Stimulated activated naive CD8-positive, alpha-beta T cell treated with anti-CD3 and anti-CD28 coated beads, Interleukin-15, amount 100 ng/mL, for 72 hours (primary cell): ENCODE measurements at regions not wholly inside any gene's neighbourhood (a gene's known extent, or its start where the extent isn't known, plus 50 kb on each side); places are given as distances from the start of the nearest gene placed in this dataset.

ENCODE experiments used
- ATAC-seq: fragments of 150-1000 bp; cut with Tn5 transposase; 2 replicates; pipeline ENCODE4 v1.10.0; 2021; ENCODE audit warnings: mild to moderate bottlenecking, moderate library complexity
- DNase-seq, 2 donors: peaks; one replicate each; pipeline ENCODE4 v3.0.0; 2021 to 2022
- H3K27ac Mint-ChIP-seq, 2 donors: one replicate each; pipeline ENCODE4 v1.8.0; 2022; ENCODE audit warnings: mild to moderate bottlenecking in 2 of 2, mixed read lengths in 2 of 2, moderate library complexity in 2 of 2
- H3K27me3 Mint-ChIP-seq: one replicate; pipeline ENCODE4 v1.8.0; 2022; ENCODE audit warnings: mixed read lengths
- H3K4me1 Mint-ChIP-seq: one replicate; pipeline ENCODE4 v1.8.0; 2022; ENCODE audit warnings: mild to moderate bottlenecking, mixed read lengths
- H3K4me3 Mint-ChIP-seq, 2 donors: one replicate each; pipeline ENCODE4 v1.8.0; 2022; ENCODE audit warnings: mild to moderate bottlenecking in 2 of 2, mixed read lengths in 2 of 2, moderate library complexity in 1 of 2
- H3K9me3 Mint-ChIP-seq, 2 donors: one replicate each; pipeline ENCODE4 v1.8.0; 2022; ENCODE audit warnings: mixed read lengths in 2 of 2

DNA sequence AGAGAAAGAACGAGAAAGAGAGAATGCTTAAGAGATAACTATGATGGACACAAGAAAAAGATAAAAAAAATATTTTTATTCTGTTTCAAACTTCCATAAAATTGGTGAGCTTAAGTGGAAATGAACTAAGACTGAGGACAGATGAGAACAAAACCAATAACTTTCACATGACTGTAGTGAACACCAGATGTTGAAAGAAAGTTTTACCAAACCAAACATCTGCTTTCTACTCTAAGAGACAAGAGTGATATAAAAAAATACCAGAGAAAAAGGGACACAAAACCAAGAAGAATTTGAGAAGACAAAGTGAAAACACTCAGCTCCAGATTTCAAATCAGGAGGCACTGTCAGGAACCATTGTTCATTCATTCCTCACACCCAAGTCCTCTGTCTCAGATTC is 147.9 kb downstream of the IMPG2 start:
- H3K27me3 Mint-ChIP-seq: peaks cover 10% of the 10 kb centered on the region
- peaks cover 0 to 12% of the 10 kb centered on the region in 2 donors for H3K9me3 Mint-ChIP-seq
- H3K27ac Mint-ChIP-seq: no peak overlapping the region
- H3K4me1 Mint-ChIP-seq: peaks cover 14% of the 10 kb centered on the region
- H3K4me3 Mint-ChIP-seq: no peak overlapping the region
- no peak for DNase-seq
- ATAC-seq: no peak

DNA sequence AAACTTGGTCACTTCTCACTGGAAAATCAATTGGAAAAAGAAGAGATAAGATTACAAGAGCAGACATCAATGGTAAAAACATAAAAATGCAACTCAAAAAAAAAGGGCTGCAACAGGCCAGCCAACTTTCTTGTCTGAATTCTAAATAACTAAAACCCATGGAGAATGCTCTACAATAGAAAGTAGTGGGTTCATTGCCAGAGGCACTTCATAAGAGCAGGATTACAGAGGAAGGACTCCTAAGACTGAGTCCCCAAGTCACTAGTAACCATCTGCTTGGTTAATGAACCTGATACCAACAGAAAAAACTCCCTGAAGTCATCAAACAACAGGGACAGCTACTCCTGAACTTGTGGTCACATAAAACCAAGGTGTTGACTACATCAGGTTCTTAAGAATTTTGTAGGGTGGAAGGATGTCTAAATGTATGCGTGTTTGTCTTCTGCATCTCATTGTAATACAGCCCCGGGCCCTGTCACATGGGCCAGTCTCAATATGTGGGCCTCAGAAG is 148.6 kb downstream of the IMPG2 start:
- DNase-seq (no peak), ATAC-seq (peak; percentile 81)
- Mint-ChIP-seq H3K27ac (peak overlapping the region in 1 of 2 donors; percentile 57), H3K4me1 (peaks cover 14% of the 10 kb centered on the region), H3K9me3 (peaks cover 0 to 12% of the 10 kb centered on the region in 2 donors), H3K27me3 (peaks cover 12% of the 10 kb centered on the region), H3K4me3 (no peak overlapping the region)

DNA sequence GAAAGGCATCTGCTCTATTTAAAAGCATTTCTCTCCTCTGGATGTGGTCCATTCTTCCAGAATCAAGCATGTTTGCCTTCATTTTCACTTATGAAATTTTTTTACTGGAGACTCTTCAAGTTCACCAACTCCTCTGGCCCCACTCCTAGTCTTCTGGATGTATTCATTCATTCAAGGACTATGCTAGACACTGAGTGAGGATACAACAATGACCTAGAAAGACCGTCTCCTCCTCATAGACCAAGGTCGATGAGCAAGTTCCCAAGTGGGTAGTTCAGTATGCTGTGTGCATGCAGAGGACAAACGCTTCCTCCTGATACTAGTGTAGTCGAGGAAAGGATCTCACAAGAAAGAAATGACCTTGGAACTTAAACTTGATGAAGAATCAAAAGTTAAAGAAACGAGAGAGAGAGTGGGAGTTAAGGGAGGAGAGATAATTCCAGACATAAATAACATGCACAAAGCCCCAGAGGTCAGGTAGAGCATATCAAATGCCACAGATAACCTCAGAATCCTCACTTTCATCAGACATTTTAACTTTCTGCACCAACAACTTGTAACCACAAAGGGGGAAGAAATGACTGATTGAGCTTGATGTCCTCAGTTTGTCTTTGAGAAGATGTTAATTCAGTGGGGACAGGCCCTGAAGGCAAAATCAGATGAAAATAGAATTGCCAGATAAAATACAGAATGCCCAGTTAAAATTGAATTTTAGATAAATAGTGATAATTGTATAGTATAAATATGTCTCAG is 149.4 kb downstream of the IMPG2 start:
- H3K27ac Mint-ChIP-seq: no peak overlapping the region
- peak overlapping the region in 1 of 2 donors; percentile 7 for H3K4me3 Mint-ChIP-seq
- peaks cover 17% of the 10 kb centered on the region for H3K27me3 Mint-ChIP-seq
- H3K4me1 Mint-ChIP-seq: peaks cover 14% of the 10 kb centered on the region
- DNase-seq (no peak), ATAC-seq (peak; percentile 76)
- H3K9me3 Mint-ChIP-seq: peaks cover 0 to 12% of the 10 kb centered on the region in 2 donors

DNA sequence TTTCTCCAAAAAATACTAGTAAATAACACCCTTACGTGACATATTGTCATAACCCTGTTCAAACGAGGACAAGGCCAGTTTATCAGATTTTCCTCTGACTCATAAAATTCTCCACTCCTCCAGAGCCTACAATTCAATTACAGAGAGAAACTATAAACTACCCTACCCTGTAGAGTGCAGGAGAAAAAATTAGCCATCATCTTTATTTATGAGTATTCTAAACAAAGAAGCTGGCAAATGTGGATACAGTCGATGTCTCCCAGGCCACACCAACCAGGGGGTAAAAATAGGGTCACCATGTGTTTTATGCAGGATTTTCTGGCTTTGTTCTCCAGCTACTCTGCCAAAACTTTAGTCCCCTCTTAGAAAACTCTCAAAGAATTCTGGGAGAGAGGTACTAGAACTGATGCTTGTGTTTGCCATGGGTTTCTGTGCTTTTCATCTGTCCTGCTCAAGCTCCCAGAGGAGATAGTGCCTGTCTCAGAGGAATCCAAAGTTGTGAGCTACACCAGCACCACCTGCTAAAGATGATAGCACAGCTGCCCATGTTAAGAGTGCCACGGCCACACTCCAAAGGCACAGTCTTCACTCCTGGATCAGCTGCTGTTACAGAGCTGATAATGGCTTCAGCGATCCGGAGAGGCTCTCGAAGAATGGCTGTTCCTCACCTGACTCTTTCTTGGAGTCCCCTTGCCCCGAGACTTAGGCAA is 150.2 kb downstream of the IMPG2 start:
- H3K27me3 Mint-ChIP-seq: peaks cover 17% of the 10 kb centered on the region
- ATAC-seq: no peak
- DNase-seq: no peak

DNA sequence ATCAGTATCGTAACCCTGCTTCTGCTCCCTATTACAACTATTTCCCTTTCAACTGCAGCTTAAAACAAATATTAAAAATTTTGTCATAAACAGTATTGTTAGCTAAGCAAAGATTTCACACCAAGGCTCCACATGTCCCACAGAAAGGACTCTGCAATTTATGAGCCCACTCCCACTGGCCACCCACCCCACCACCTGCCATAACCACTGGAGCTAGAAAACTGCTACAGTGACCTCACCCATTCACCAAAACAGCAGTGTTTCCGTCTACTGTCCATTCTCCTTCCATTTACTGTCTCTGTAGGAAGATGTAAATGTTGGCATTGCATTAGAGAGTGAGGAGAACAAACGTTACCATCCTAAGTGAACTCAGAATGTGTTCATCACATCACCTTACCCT is 150.9 kb downstream of the IMPG2 start:
- no peak for DNase-seq
- H3K4me1 Mint-ChIP-seq: peaks cover 14% of the 10 kb centered on the region
- H3K9me3 Mint-ChIP-seq: peaks cover 0 to 4% of the 10 kb centered on the region in 2 donors
- H3K27me3 Mint-ChIP-seq: peaks cover 17% of the 10 kb centered on the region
- no peak overlapping the region for H3K4me3 Mint-ChIP-seq
- no peak overlapping the region for H3K27ac Mint-ChIP-seq
- ATAC-seq: no peak

More for the DNA sequence above, 150.2 kb downstream of the IMPG2 start:
- Mint-ChIP-seq H3K9me3 (peaks cover 0 to 8% of the 10 kb centered on the region in 2 donors), H3K27ac (no peak overlapping the region), H3K4me1 (peaks cover 14% of the 10 kb centered on the region), H3K4me3 (no peak overlapping the region)

DNA sequence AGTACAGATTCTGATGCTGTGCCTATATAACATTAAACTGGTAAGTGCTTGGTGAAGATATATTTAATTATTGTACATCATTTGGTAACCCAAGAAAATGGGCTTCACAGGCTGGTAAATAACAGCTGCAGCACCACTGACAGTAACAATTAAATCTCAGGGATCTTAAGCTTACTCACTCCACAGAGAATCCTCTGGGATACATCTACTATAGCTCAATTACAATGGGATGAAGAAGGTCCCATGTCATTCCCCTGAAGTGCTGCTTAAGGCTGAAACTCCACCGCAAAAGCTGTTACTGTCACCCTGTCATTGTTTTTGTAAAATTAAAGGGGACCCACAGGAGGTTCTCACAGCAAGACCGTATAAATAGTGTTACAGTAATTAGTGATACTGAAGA is 153.0 kb downstream of the IMPG2 start:
- H3K9me3 Mint-ChIP-seq: no peaks in the 10 kb centered on the region
- H3K27ac Mint-ChIP-seq: no peak overlapping the region
- no peak overlapping the region for H3K4me3 Mint-ChIP-seq
- DNase-seq (no peak), ATAC-seq (no peak)
- peaks cover 14% of the 10 kb centered on the region for H3K4me1 Mint-ChIP-seq
- H3K27me3 Mint-ChIP-seq: peaks cover 31% of the 10 kb centered on the region

DNA sequence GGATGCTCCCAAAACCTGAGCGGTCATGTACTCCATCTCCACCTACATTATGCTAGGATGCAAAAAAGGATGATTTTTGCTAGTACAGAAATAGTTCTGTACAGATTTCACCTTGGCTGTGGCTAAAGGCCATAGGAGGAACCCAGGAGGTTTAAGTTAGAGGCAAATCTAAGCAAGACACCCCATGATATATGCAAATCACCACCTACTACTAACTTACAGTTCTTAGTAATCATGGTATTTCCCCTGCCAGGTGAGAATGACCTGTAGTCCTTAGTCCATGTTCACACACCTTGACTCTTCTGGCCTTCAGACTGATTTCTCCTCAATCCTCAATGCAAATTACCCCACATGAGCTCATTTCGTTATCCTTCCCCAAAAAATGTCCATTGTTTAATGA is 154.2 kb downstream of the IMPG2 start:
- Mint-ChIP-seq H3K27ac (no peak overlapping the region), H3K9me3 (no peaks in the 10 kb centered on the region)
- no peak for ATAC-seq

DNA sequence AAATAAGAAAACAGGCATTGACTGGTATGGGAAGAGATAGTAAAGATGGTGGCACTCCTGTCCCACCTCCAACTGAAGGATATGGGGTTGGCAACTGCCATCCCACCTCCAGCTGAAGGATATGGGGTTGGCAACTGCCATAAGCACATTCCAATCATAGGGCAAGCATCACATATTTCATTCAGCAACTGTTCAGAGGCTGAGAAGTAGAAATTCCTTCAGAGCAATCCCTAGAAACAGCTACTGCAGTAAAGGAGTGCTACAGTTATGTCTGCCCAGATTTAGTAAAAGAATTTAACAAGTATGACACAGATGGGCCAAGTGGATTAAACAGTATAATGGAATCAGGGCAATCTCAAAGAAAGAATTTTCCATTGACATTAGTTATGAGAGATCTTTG is 156.8 kb downstream of the IMPG2 start:
- H3K4me3 Mint-ChIP-seq: no peak overlapping the region
- no peak for DNase-seq
- no peak overlapping the region for H3K27ac Mint-ChIP-seq
- H3K4me1 Mint-ChIP-seq: no peaks in the 10 kb centered on the region
- peaks cover 46% of the 10 kb centered on the region for H3K27me3 Mint-ChIP-seq
- no peak for ATAC-seq
- H3K9me3 Mint-ChIP-seq: no peaks in the 10 kb centered on the region

More for the DNA sequence above, 154.2 kb downstream of the IMPG2 start:
- no peak overlapping the region for H3K4me3 Mint-ChIP-seq
- peaks cover 6% of the 10 kb centered on the region for H3K4me1 Mint-ChIP-seq
- H3K27me3 Mint-ChIP-seq: peaks cover 41% of the 10 kb centered on the region
- DNase-seq: no peak

DNA sequence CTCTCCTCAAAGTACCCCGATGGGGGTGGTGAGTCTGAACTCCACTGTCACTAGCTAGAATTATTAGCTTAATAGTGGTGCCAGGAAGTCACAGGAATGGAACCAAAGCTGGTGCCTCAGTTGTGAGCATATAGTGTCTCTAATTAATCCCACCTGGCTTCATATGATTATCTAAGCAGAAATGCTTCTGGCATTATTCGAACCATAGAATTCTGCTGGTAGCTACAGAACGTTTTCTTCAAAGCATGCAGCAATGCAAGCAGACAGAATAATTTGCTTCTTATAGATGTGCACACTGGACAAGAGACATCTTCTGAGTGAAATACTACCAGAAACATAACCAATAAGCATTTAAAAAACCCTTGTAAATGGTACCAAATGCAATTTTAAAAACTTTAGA is 160.9 kb downstream of the IMPG2 start:
- ATAC-seq: no peak
- Mint-ChIP-seq H3K4me1 (no peaks in the 10 kb centered on the region), H3K9me3 (no peaks in the 10 kb centered on the region), H3K27ac (no peak overlapping the region), H3K4me3 (no peak overlapping the region), H3K27me3 (peaks cover 55% of the 10 kb centered on the region)
- no peak for DNase-seq

DNA sequence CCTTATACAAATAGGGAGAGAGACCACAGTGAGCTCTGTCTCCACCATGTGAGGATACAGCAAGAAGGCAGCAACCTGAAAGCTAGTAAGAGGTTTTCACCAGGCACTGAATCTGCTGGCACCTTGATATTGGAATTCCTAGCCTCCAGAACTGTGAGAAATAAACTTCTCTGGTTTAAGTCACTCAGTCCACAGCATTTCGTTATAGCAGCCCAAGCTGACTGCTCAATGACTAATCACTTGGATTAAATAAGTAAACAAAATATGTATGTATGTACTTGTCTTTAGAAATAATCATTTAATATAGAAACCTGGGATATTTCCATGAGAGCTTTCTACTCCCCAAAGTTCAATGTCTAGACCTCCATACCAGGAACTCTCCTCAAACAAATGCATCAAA is 162.0 kb downstream of the IMPG2 start:
- Mint-ChIP-seq H3K4me1 (no peaks in the 10 kb centered on the region), H3K27me3 (peaks cover 60% of the 10 kb centered on the region), H3K4me3 (no peak overlapping the region), H3K27ac (no peak overlapping the region), H3K9me3 (no peaks in the 10 kb centered on the region)
- ATAC-seq: no peak
- no peak for DNase-seq

DNA sequence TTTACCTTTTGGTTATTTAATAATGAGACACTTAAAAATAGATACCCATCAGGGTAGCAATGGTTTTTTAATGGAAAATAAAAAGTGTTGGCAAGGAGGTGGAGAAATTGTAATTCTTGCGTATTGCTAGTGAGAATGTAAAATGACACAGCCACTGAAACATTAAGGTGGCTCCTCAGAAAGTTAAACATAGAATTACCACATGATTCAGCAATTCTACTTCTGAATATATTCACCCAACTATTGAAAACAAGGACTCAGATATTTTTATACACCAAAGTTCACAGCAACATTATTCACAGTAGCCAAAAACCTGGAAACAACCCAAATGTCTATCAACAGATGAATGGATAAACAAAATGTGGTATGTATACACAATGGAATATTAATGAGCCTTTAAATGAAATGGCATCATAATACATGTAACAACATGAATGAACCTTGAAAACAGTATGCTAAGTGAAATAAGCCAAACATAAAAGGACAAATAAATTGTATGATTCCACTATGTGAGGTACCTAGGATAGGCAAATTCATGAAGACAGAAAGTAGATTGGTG is 163.5 kb downstream of the IMPG2 start:
- ATAC-seq (no peak), DNase-seq (no peak)
- Mint-ChIP-seq H3K4me1 (no peaks in the 10 kb centered on the region), H3K4me3 (no peak overlapping the region), H3K27ac (no peak overlapping the region), H3K9me3 (no peaks in the 10 kb centered on the region), H3K27me3 (peaks cover 57% of the 10 kb centered on the region)

DNA sequence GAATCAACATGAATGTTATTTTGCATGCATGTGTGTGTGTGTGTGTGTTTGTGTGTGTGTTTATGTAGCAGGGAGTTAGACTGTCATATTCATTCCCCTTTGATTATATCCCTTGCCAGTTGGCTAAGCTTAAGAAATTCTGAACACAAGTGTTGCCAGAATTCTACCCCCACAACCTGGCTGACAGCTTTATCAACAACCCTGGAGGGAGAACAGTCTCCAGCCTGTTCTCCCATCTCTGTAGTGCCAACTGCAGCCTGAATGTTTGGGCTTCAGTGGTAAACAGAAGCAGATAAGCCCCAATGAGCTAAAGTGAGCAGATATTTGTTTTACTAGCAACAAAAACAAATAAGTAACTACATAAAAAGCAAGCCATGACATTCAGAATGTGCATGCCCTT is 162.6 kb upstream of the ABI3BP start:
- no peak overlapping the region for H3K4me3 Mint-ChIP-seq
- H3K9me3 Mint-ChIP-seq: no peaks in the 10 kb centered on the region
- no peak for DNase-seq
- peaks cover 55% of the 10 kb centered on the region for H3K27me3 Mint-ChIP-seq
- H3K4me1 Mint-ChIP-seq: no peaks in the 10 kb centered on the region
- no peak overlapping the region for H3K27ac Mint-ChIP-seq
- no peak for ATAC-seq

DNA sequence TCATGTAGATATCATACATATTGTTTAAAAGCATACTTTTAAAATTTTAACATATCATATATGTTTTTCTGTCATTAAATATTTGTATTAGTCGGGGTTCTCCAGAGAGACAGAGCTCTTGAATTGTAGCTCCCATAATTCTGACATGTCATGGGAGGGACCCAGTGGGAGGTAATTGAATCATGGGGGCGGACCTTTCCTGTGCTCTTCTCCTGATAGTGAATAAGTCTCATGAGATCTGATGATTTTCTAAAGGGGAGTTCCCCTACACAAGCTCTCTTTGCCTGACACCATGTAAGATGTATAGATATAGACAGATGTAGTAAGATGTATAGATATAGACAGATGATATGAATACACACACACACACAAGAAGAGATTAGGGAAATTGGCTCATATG is 161.2 kb upstream of the ABI3BP start:
- H3K9me3 Mint-ChIP-seq: no peaks in the 10 kb centered on the region
- H3K27me3 Mint-ChIP-seq: peaks cover 52% of the 10 kb centered on the region
- ATAC-seq: no peak
- no peak overlapping the region for H3K4me3 Mint-ChIP-seq
- H3K27ac Mint-ChIP-seq: no peak overlapping the region
- no peaks in the 10 kb centered on the region for H3K4me1 Mint-ChIP-seq
- DNase-seq: no peak

DNA sequence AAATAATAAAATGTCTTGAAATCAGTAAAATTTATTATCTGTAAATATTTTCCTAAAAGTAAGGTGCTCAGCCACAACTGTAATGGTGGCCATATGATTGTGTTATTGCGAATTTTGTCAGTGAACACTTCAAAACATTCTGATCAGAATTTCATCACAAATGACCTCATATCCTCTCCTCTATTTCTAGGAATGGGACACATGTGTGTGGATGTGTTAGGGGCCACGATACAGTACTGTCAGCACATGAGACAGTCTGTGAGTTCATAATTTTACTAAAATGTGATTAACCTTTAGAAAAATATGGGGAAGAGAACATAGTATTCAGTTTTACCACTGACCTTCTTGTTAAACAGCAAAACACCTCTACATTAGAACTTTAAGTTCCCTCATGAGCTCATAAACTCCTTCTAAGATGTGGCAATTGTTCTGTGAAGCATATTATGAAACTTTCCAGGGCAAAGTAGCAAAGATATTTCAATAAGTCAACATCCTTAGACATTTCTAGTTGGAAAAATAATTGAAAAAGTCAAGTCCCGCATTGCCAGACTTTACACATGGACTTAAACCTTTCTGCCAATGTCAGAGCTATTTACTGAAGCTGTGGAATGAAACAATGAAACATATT is 158.2 kb upstream of the ABI3BP start:
- Mint-ChIP-seq H3K9me3 (peaks cover 0 to 8% of the 10 kb centered on the region in 2 donors), H3K4me3 (no peak overlapping the region), H3K4me1 (no peaks in the 10 kb centered on the region), H3K27ac (no peak overlapping the region), H3K27me3 (peaks cover 60% of the 10 kb centered on the region)
- DNase-seq: no peak
- no peak for ATAC-seq

DNA sequence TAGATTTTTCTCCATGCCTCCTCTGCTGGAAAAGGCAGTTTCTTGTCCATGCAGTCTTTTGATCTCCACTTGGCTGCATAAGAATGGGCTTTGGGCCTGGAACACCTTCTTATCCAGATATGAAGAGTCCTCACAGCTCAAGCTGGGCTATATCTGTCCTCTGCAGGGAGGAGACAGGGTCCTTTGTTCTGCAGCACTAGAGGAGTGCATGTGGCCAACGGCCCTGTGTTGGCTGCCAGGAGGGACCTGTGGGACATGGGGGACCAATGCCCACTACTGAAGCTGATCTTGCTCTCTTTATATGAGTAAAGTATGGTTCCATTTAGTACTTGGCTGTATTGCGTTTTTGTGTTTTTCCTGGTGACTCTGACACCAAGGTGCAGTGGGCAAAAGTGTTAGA is 157.3 kb upstream of the ABI3BP start:
- no peak overlapping the region for H3K4me3 Mint-ChIP-seq
- peaks cover 0 to 8% of the 10 kb centered on the region in 2 donors for H3K9me3 Mint-ChIP-seq
- ATAC-seq: no peak
- H3K4me1 Mint-ChIP-seq: no peaks in the 10 kb centered on the region
- H3K27me3 Mint-ChIP-seq: peaks cover 51% of the 10 kb centered on the region
- no peak overlapping the region for H3K27ac Mint-ChIP-seq
- no peak for DNase-seq

DNA sequence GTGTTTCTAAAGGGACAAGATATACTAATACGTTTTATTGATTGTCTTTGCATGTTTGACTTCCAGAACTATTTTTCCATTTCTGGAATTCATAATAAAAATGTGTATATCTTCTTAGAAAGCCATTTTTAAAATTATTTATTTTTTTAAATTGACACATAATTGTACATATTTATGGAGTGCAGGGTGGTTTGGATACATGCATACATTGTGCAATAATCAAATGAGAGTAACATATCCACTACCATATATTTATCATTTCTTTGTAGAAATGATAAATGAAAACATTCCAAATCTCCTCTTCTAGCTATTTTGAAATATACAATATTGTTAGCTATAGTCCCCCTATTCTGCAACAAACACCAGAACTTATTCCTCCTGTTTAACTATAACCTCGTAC is 156.5 kb upstream of the ABI3BP start:
- H3K4me3 Mint-ChIP-seq: no peak overlapping the region
- ATAC-seq: no peak
- no peak for DNase-seq
- H3K4me1 Mint-ChIP-seq: no peaks in the 10 kb centered on the region
- H3K27me3 Mint-ChIP-seq: peaks cover 45% of the 10 kb centered on the region
- H3K9me3 Mint-ChIP-seq: peaks cover 0 to 8% of the 10 kb centered on the region in 2 donors
- no peak overlapping the region for H3K27ac Mint-ChIP-seq
